ENCODE measurements at regions not wholly inside any gene's neighbourhood (a gene's known extent, or its start where the extent isn't known, plus 50 kb on each side); places are given as distances from the start of the nearest gene placed in this dataset.

GRCh38 chr13:79742923-79743322, 262.0 kb downstream of the NDFIP2 start:
- FAIRE-seq (no peak), ATAC-seq (no peak), DNase-seq (ENCODE audit: low read depth, low spot score) (no peak)
- no TSS peak for BruUV-seq (replicated peaks)
- H3K4me3 ChIP-seq = no peak overlapping the region
- H2AFZ ChIP-seq (ENCODE audit: control insufficient read depth, low read depth, low read length) = no peak overlapping the region
- intact Hi-C loops (cut with micrococcal nuclease; ENCODE audit: unreplicated experiment) = no loop called here
- TF ChIP-seq NFIC (IDR thresholded peaks at IDR 0.05; ENCODE audit: low read depth, low read length) = no peak
- TF ChIP-seq CEBPZ (IDR thresholded peaks at IDR 0.05; ENCODE audit: low read depth, low read length) = no peak
- TF ChIP-seq GATAD2B (conservative IDR thresholded peaks at IDR 0.05; ENCODE audit: low read depth) = no peak
- no peak overlapping the region for H3K4me2 ChIP-seq (ENCODE audit: control insufficient read depth, insufficient read depth)
- ChIA-PET SMC1A (ENCODE audit: uncharacterized antibody, unreplicated experiment) (interaction anchor here (0.8 to 3.0 kb wide), 2 partner anchors 9 to 12 kb away, joined by 3 to 16 read pairs; no protein-coding TSS in a partner anchor), RAD21 (ENCODE audit: unreplicated experiment) (no interaction called here), CTCF (no interaction called here), POLR2A (interaction anchor here (0.6 kb wide), 1 partner anchor 29 kb away, joined by 8 read pairs; no protein-coding TSS in a partner anchor)
- no peaks in the 10 kb centered on the region for H3K79me2 ChIP-seq (ENCODE audit: control insufficient read depth, insufficient read depth, low read length)
- 4% methylated on average over 3 of the region's 3 CpGs for WGBS (ENCODE audit: insufficient coverage, insufficient replicate concordance, low lambda C conversion rate, missing lambda C conversion rate)
- no peaks in the 10 kb centered on the region for H3K9me3 ChIP-seq (replicated peaks; ENCODE audit: control insufficient read depth, insufficient read depth, low read length)
- H3K4me1 ChIP-seq (ENCODE audit: control insufficient read depth, insufficient read depth, low read length) = no peaks in the 10 kb centered on the region
- H3K36me3 ChIP-seq (ENCODE audit: control insufficient read depth in 2 of 2, insufficient read depth in 2 of 2, low read length in 1 of 2) = no peaks in the 10 kb centered on the region
- no peak overlapping the region for H3K9ac ChIP-seq (ENCODE audit: control insufficient read depth, insufficient read depth, low read length)
- no peaks in the 10 kb centered on the region for H3K27me3 ChIP-seq (replicated peaks in 1 of 2; ENCODE audit: control insufficient read depth in 2 of 2, insufficient read depth in 2 of 2, low read length in 1 of 2)
- H3K27ac ChIP-seq (ENCODE audit: control insufficient read depth, insufficient read depth) = no peak overlapping the region
- in situ Hi-C loops (cut with MboI) = no loop called here
- H4K20me1 ChIP-seq (ENCODE audit: control insufficient read depth, insufficient read depth) = peaks cover 3% of the 10 kb centered on the region; the same call in 1 of the 2 replicates

GRCh38 chr13:79740991-79741390, 260.0 kb downstream of the NDFIP2 start:
- Histone ChIP-seq H3K79me2 (ENCODE audit: control insufficient read depth, insufficient read depth, low read length) (no peaks in the 10 kb centered on the region), H3K36me3 (ENCODE audit: control insufficient read depth in 2 of 2, insufficient read depth in 2 of 2, low read length in 1 of 2) (no peaks in the 10 kb centered on the region), H3K9ac (ENCODE audit: control insufficient read depth, insufficient read depth, low read length) (no peak overlapping the region), H4K20me1 (ENCODE audit: control insufficient read depth, insufficient read depth) (no peaks in the 10 kb centered on the region), H2AFZ (ENCODE audit: control insufficient read depth, low read depth, low read length) (no peak overlapping the region), H3K27ac (ENCODE audit: control insufficient read depth, insufficient read depth) (no peak overlapping the region), H3K4me2 (ENCODE audit: control insufficient read depth, insufficient read depth) (no peak overlapping the region), H3K4me1 (ENCODE audit: control insufficient read depth, insufficient read depth, low read length) (no peaks in the 10 kb centered on the region), H3K4me3 (no peak overlapping the region), H3K9me3 (replicated peaks; ENCODE audit: control insufficient read depth, insufficient read depth, low read length) (no peaks in the 10 kb centered on the region), H3K27me3 (replicated peaks in 1 of 2; ENCODE audit: control insufficient read depth in 2 of 2, insufficient read depth in 2 of 2, low read length in 1 of 2) (no peaks in the 10 kb centered on the region)
- BruUV-seq (replicated peaks) = no TSS peak
- ATAC-seq (peak; percentile 88), FAIRE-seq (no peak), DNase-seq (ENCODE audit: low read depth, low spot score) (no peak)
- intact Hi-C loops (cut with micrococcal nuclease; ENCODE audit: unreplicated experiment) = no loop called here
- POLR2A ChIA-PET = no interaction called here
- WGBS (ENCODE audit: insufficient coverage, insufficient replicate concordance, low lambda C conversion rate, missing lambda C conversion rate) = 20% methylated on average over 6 of the region's 6 CpGs
- TF ChIP-seq RAD21 (IDR thresholded peaks at IDR 0.05; ENCODE audit: insufficient read depth, low read depth, low read length) (no peak), ETV6 (conservative IDR thresholded peaks at IDR 0.05 in 1 of 2, IDR thresholded peaks at IDR 0.05 in 1 of 2; ENCODE audit: borderline replicate concordance in 1 of 2, low read depth in 1 of 2) (no peak), BRCA1 (IDR thresholded peaks at IDR 0.05; ENCODE audit: low read depth, low read length) (no peak), ATF7 (IDR thresholded peaks at IDR 0.05; ENCODE audit: low read depth) (peak; percentile 85), TCF7 (IDR thresholded peaks at IDR 0.05; ENCODE audit: borderline replicate concordance) (no peak), BCL11A (IDR thresholded peaks at IDR 0.05; ENCODE audit: low read depth, low read length) (no peak), NR2F1 (conservative IDR thresholded peaks at IDR 0.05) (peak; percentile 84)
- in situ Hi-C loops (cut with MboI) = no loop called here
- CTCF ChIA-PET = interaction anchor here (0.6 to 1.3 kb wide), 3 partner anchors 11 to 338 kb away, joined by 4 read pairs; no protein-coding TSS in a partner anchor
- RAD21 ChIA-PET (ENCODE audit: unreplicated experiment) = interaction anchor here (1.4 kb wide), 1 partner anchor 495 kb away, joined by 4 read pairs; no protein-coding TSS in a partner anchor
- SMC1A ChIA-PET (ENCODE audit: uncharacterized antibody, unreplicated experiment) = interaction anchor here (0.8 to 3.0 kb wide), 8 partner anchors 11 to 343 kb away, joined by 3 to 16 read pairs (median 3); no protein-coding TSS in a partner anchor

Data from GM12878 (cell line).